ENCODE measurements at regions not wholly inside any gene's neighbourhood (a gene's known extent, or its start where the extent isn't known, plus 50 kb on each side); places are given as distances from the start of the nearest gene placed in this dataset.

GRCh38 chr18:10093445-10093844 lies 179.6 kb downstream of the VAPA start:
- TF ChIP-seq CTCF (IDR thresholded peaks at IDR 0.05) (no peak), POLR2A (IDR thresholded peaks at IDR 0.05) (no peak)
